Gastrocnemius medialis (tissue), 4 donors: ENCODE measurements at regions not wholly inside any gene's neighbourhood (a gene's known extent, or its start where the extent isn't known, plus 50 kb on each side); places are given as distances from the start of the nearest gene placed in this dataset.
A peak's percentile ranks its signal among the peaks of the same experiment; 100 is the strongest.

ENCODE experiments used
- ATAC-seq, 2 donors: fragments of 150-250 bp; one replicate each; pipeline ENCODE4 v1.9.1; 2016
- DNase-seq, 2 donors: peaks; one replicate each; pipeline ENCODE4 v3.0.0-alpha.2; 2019
- H3K27ac ChIP-seq, 4 donors: fragments of 200-600 bp; sonication (generic); 1 replicate in 1 of 4; 2 replicates in 3 of 4; pipeline ENCODE4 v1.5.1; 2016 to 2018; ENCODE audit warnings: mild to moderate bottlenecking in 2 of 4, moderate library complexity in 1 of 4
- H3K27me3 ChIP-seq, 3 donors: fragments of 200-600 bp; sonication (generic) in 2 of 3; 1 replicate in 1 of 3; 2 replicates in 2 of 3; pipeline versions ENCODE4 v1.5.1 to v1.6.0; 2016 to 2019; ENCODE audit warnings: mild to moderate bottlenecking in 1 of 3, moderate library complexity in 1 of 3
- H3K36me3 ChIP-seq, 2 donors: fragments of 200-600 bp; sonication (generic) in 1 of 2; one replicate each; pipeline ENCODE4 v1.5.1; 2017 to 2018
- H3K4me1 ChIP-seq, 2 donors: fragments of 200-600 bp; sonication (generic) in 1 of 2; one replicate each; pipeline ENCODE4 v1.5.1; 2016 to 2017; ENCODE audit warnings: mild to moderate bottlenecking in 2 of 2
- H3K4me3 ChIP-seq, 4 donors: fragments of 200-600 bp; sonication (generic) in 3 of 4; 1 replicate in 1 of 4; 2 replicates in 3 of 4; pipeline ENCODE4 v1.5.1; 2016 to 2019; ENCODE audit warnings: mild to moderate bottlenecking in 2 of 4
- H3K9me3 ChIP-seq, 3 donors: fragments of 200-600 bp; sonication (generic) in 2 of 3; 1 replicate in 1 of 3; 2 replicates in 2 of 3; pipeline ENCODE4 v1.5.1; 2016 to 2019
- CTCF ChIP-seq, 5 experiments: fragments of 450-650 bp in 3 of 5; fragments of 200-600 bp in 2 of 5; sonication (generic) in 2 of 5; IDR thresholded peaks in 4 of 5; conservative IDR thresholded peaks in 1 of 5; 1 replicate in 4 of 5; 2 replicates in 1 of 5; pipeline ENCODE4 v1.5.1; 2016 to 2019; ENCODE audit warnings: antibody characterized with exemption in 5 of 5, mild to moderate bottlenecking in 3 of 5, moderate library complexity in 3 of 5
- POLR2A ChIP-seq, 2 donors: fragments of 450-650 bp; IDR thresholded peaks; one replicate each; pipeline ENCODE4 v1.6.1; 2017; ENCODE audit warnings: antibody characterized with exemption in 2 of 2, mild to moderate bottlenecking in 2 of 2, moderate library complexity in 2 of 2
- in situ Hi-C, 4 donors: fragments of 200-750 bp; cut with MboI; loops; one replicate each; pipeline versions ENCODE4 v1.15.0 to v1.8.0; 2017; ENCODE audit warnings: low sequenced_read_pairs in 4 of 4
- intact Hi-C: fragments of 100-400 bp; cut with DNase I; formaldehyde crosslinking; loops from one replicate; pipeline ENCODE4 v1.15.1; 2023; ENCODE audit warnings: low total_unique reads

- H3K27ac ChIP-seq: no peak overlapping the region
- TF ChIP-seq CTCF (IDR thresholded peaks at IDR 0.05 in 4 of 5, conservative IDR thresholded peaks at IDR 0.05 in 1 of 5): no peak
- H3K9me3 ChIP-seq: no peaks in the 10 kb centered on the region
- in situ Hi-C loops: loop anchor here in 3 of 4 donors (10.0 to 25.0 kb wide), 3 partner anchors 300 to 353 kb away; partner anchors contain the start of gene UBE3A (in 1 of the 3)
- no peak overlapping the region for H3K4me3 ChIP-seq
- H3K27me3 ChIP-seq: no peaks in the 10 kb centered on the region
- no peaks in the 10 kb centered on the region for H3K4me1 ChIP-seq
- ATAC-seq (no peak), DNase-seq (no peak)
- peaks cover 0 to 3% of the 10 kb centered on the region in 2 donors for H3K36me3 ChIP-seq
- intact Hi-C loops: no loop called here
Observed at GRCh38 chr15:25134546-25134945, 179.8 kb downstream of the SNRPN start.

- intact Hi-C loops (loop anchor here (2.0 kb wide), 1 partner anchor 303 kb away; the partner anchor contains the start of gene UBE3A), in situ Hi-C loops (loop anchor here in 3 of 4 donors (10.0 to 25.0 kb wide), 3 partner anchors 299 to 351 kb away; partner anchors contain the start of gene UBE3A (in 1 of the 3))
- H3K27ac ChIP-seq: no peak overlapping the region
- peaks cover 0 to 3% of the 10 kb centered on the region in 2 donors for H3K36me3 ChIP-seq
- DNase-seq (no peak), ATAC-seq (peak; percentile 64 to 73)
- no peaks in the 10 kb centered on the region for H3K27me3 ChIP-seq
- TF ChIP-seq CTCF (IDR thresholded peaks at IDR 0.05 in 4 of 5, conservative IDR thresholded peaks at IDR 0.05 in 1 of 5): peak in 4 of 5 experiments; percentile 23 to 46 (median 34)
- no peak for TF ChIP-seq POLR2A (IDR thresholded peaks at IDR 0.05)
- H3K4me3 ChIP-seq: no peak overlapping the region
- H3K9me3 ChIP-seq: no peaks in the 10 kb centered on the region
- H3K4me1 ChIP-seq: no peaks in the 10 kb centered on the region
Observed at GRCh38 chr15:25136119-25136518, 181.3 kb downstream of the SNRPN start.

- Histone ChIP-seq H3K4me3 (no peak overlapping the region), H3K27me3 (no peaks in the 10 kb centered on the region), H3K36me3 (peaks cover 0 to 3% of the 10 kb centered on the region in 2 donors), H3K4me1 (no peaks in the 10 kb centered on the region), H3K9me3 (no peaks in the 10 kb centered on the region), H3K27ac (no peak overlapping the region)
- no peak for TF ChIP-seq POLR2A (IDR thresholded peaks at IDR 0.05)
- TF ChIP-seq CTCF (IDR thresholded peaks at IDR 0.05 in 4 of 5, conservative IDR thresholded peaks at IDR 0.05 in 1 of 5): no peak
- in situ Hi-C loops (loop anchor here in 3 of 4 donors (10.0 to 25.0 kb wide), 3 partner anchors 298 to 350 kb away; partner anchors contain the start of gene UBE3A (in 1 of the 3)), intact Hi-C loops (loop anchor here (2.0 kb wide), 1 partner anchor 302 kb away; the partner anchor contains the start of gene UBE3A)
- ATAC-seq (no peak), DNase-seq (no peak)
Observed at GRCh38 chr15:25137013-25137412, 182.2 kb downstream of the SNRPN start.

DNA sequence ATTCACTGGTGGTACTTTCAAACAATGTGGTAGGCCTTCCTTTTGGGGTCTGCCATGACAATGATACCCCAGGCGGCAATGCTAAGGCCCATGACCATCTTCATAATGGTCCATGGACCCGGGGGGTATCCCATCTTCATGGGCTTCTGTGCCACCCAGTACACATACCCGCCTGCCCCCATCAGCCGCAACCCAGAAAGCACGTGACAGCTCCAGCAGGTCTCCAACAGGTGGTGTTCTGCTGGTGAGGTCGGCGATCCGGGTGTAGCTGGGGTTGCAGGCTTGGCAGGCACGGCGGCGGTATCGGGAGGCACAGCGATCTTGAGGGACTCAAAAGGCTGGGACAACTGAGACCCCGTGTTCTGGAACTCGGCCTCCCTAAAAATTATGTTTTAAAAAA lies 214.5 kb downstream of the SNRPN start:
- in situ Hi-C loops (loop anchor here in 1 of 4 donors (25.0 kb wide), 1 partner anchor 93 kb away; no protein-coding TSS in a partner anchor), intact Hi-C loops (no loop called here)
- Histone ChIP-seq H3K4me1 (no peaks in the 10 kb centered on the region), H3K27ac (no peak overlapping the region), H3K9me3 (peaks cover 0 to 3% (median 3%) of the 10 kb centered on the region in 3 donors), H3K27me3 (no peaks in the 10 kb centered on the region), H3K36me3 (no peaks in the 10 kb centered on the region), H3K4me3 (no peak overlapping the region)
- DNase-seq (no peak), ATAC-seq (no peak)
- TF ChIP-seq CTCF (IDR thresholded peaks at IDR 0.05 in 4 of 5, conservative IDR thresholded peaks at IDR 0.05 in 1 of 5) (no peak), POLR2A (IDR thresholded peaks at IDR 0.05) (no peak)
